IMR-90 (cell line): ENCODE measurements at regions not wholly inside any gene's neighbourhood (a gene's known extent, or its start where the extent isn't known, plus 50 kb on each side); places are given as distances from the start of the nearest gene placed in this dataset.
"Not testable (repeated sequence)": the region's sequence is repeated elsewhere in the genome, so short reads cannot be mapped to it uniquely, and the experiment has no call there.

Source experiments
- ATAC-seq: fragments of 200-7000 bp; cut with Tn5 transposase; 2 replicates; pipeline ENCODE4 v1.9.1; 2020; ENCODE audit warnings: low read depth, mild to moderate bottlenecking, moderate library complexity
- BruUV-seq: library from RNA; stranded (reverse); fragments of 400-500 nt; replicated peaks from 2 replicates; lab custom pipeline; 2021; lab: Mats Ljungman, UMichigan
- CTCF ChIA-PET: fragments of 300-600 bp; formaldehyde crosslinking; extraction: SDS; loops from one replicate; lab custom pipeline; 2021; ENCODE audit warnings: antibody characterized with exemption; lab: Yijun Ruan, JAX
- POLR2A ChIA-PET: fragments of 300-600 bp; sonication (Branson Sonifier 250); formaldehyde crosslinking; loops from one replicate; lab custom pipeline; 2022; ENCODE audit warnings: antibody characterized with exemption; ENCODE audit not compliant: unreplicated experiment; lab: Charles Lee
- DNase-seq: peaks from one replicate; pipeline ENCODE4 v3.0.0; 2013
- H2AFZ ChIP-seq: replicated peaks from 2 replicates; pipeline ENCODE3; 2013; ENCODE audit warnings: low read length, mild to moderate bottlenecking; ENCODE audit not compliant: poor library complexity
- H2AK5ac ChIP-seq: 2 replicates; pipeline ENCODE4 v1.6.1; 2013; ENCODE audit warnings: low read depth, low read length, inconsistent platforms
- H2AK9ac ChIP-seq: replicated peaks from 2 replicates; pipeline ENCODE3; 2013; ENCODE audit warnings: mild to moderate bottlenecking, low read depth, low read length, moderate library complexity; ENCODE audit not compliant: poor library complexity
- H2BK120ac ChIP-seq: 2 replicates; pipeline ENCODE4 v1.6.1; 2013; ENCODE audit warnings: low read depth, low read length, inconsistent platforms
- H2BK15ac ChIP-seq: 3 replicates; pipeline ENCODE4 v1.6.1; 2013; ENCODE audit warnings: low read depth, low read length, inconsistent platforms
- H2BK20ac ChIP-seq: 2 replicates; pipeline ENCODE4 v1.6.1; 2013; ENCODE audit warnings: low read depth, mild to moderate bottlenecking, inconsistent platforms, low read length, moderate library complexity
- H2BK5ac ChIP-seq: 2 replicates; pipeline ENCODE4 v1.6.1; 2013; ENCODE audit warnings: mild to moderate bottlenecking, low read depth, low read length, inconsistent platforms; ENCODE audit not compliant: poor library complexity, severe bottlenecking
- H3K14ac ChIP-seq: replicated peaks from 2 replicates; pipeline ENCODE4 v1.6.1; 2013; ENCODE audit warnings: low read depth, low read length, inconsistent platforms
- H3K18ac ChIP-seq: 2 replicates; pipeline ENCODE4 v1.6.1; 2013; ENCODE audit warnings: low read depth, low read length, control low read depth
- H3K23ac ChIP-seq: 2 replicates; pipeline ENCODE4 v1.6.1; 2013; ENCODE audit warnings: low read depth, low read length, inconsistent platforms
- H3K27ac ChIP-seq: 2 replicates; pipeline ENCODE4 v1.5.1; 2013; ENCODE audit warnings: mild to moderate bottlenecking, control low read depth, low read length; ENCODE audit not compliant: insufficient read depth
- H3K27me3 ChIP-seq: 2 replicates; pipeline ENCODE4 v1.6.1; 2013; ENCODE audit warnings: low read length; ENCODE audit not compliant: control insufficient read depth, insufficient read depth
- H3K36me3 ChIP-seq: 2 replicates; pipeline ENCODE4 v1.6.1; 2013; ENCODE audit warnings: low read length, mixed read lengths; ENCODE audit not compliant: control insufficient read depth, insufficient read depth
- H3K4ac ChIP-seq: 2 replicates; pipeline ENCODE4 v1.6.1; 2013; ENCODE audit warnings: low read depth, low read length, inconsistent platforms
- H3K4me1 ChIP-seq: 2 replicates; pipeline ENCODE4 v1.6.1; 2013; ENCODE audit warnings: low read length, mixed read lengths; ENCODE audit not compliant: control insufficient read depth, insufficient read depth
- H3K4me2 ChIP-seq: 2 replicates; pipeline ENCODE4 v1.6.1; 2013; ENCODE audit warnings: low read depth, mild to moderate bottlenecking, control low read depth, low read length, moderate library complexity
- H3K4me3 ChIP-seq: 2 replicates; pipeline ENCODE4 v1.5.1; 2013; ENCODE audit warnings: low read depth, mild to moderate bottlenecking, control low read depth, low read length, moderate library complexity; ENCODE audit not compliant: insufficient read depth
- H3K56ac ChIP-seq: 2 replicates; pipeline ENCODE4 v1.6.1; 2013; ENCODE audit warnings: low read length, inconsistent platforms; ENCODE audit not compliant: insufficient read depth; ENCODE audit errors: extremely low read depth
- H3K79me1 ChIP-seq, 2 experiments: 2 replicates each; pipeline ENCODE4 v1.6.1; 2013; ENCODE audit warnings: low read length in 2 of 2, inconsistent platforms in 1 of 2, low read depth in 1 of 2
- H3K9ac ChIP-seq: 2 replicates; pipeline ENCODE4 v1.6.1; 2013; ENCODE audit warnings: low read depth, low read length, control low read depth
- H3K9me1 ChIP-seq: 2 replicates; pipeline ENCODE4 v1.6.1; 2013; ENCODE audit warnings: low read length, inconsistent platforms; ENCODE audit not compliant: insufficient read depth
- H3K9me3 ChIP-seq: 2 replicates; pipeline ENCODE4 v1.6.1; 2013; ENCODE audit warnings: low read length; ENCODE audit not compliant: control insufficient read depth, insufficient read depth
- H4K20me1 ChIP-seq: 2 replicates; pipeline ENCODE4 v1.6.1; 2013; ENCODE audit warnings: low read length, inconsistent platforms; ENCODE audit not compliant: insufficient read depth
- H4K5ac ChIP-seq: 2 replicates; pipeline ENCODE4 v1.6.1; 2013; ENCODE audit warnings: mild to moderate bottlenecking, low read depth, low read length, control low read depth
- H4K8ac ChIP-seq, 2 experiments: 2 replicates each; pipeline ENCODE4 v1.6.1; 2013; ENCODE audit warnings: low read depth in 2 of 2, low read length in 2 of 2, control low read depth in 1 of 2, inconsistent platforms in 1 of 2
- H4K91ac ChIP-seq: 2 replicates; pipeline ENCODE4 v1.6.1; 2013; ENCODE audit warnings: low read depth, low read length, inconsistent platforms; ENCODE audit not compliant: insufficient read depth
- WGBS, 2 experiments: methylation state at CpG; one replicate each; pipeline versions ENCODE4 v1.1.5 to v1.1.7; 2013; ENCODE audit warnings: missing lambda C conversion rate in 2 of 2; ENCODE audit not compliant: insufficient read length in 1 of 2; ENCODE audit errors: extremely low coverage in 2 of 2; 5-methylcytosine and 5-hydroxymethylcytosine counted together
- dilution Hi-C: fragments of 300-500 bp; cut with HindIII; formaldehyde crosslinking; loops from one replicate; pipeline ENCODE4 v1.14.3; 2018; ENCODE audit warnings: low sequenced_read_pairs; ENCODE audit not compliant: unreplicated experiment
- in situ Hi-C: fragments of 300-500 bp; cut with MboI; formaldehyde crosslinking; loops from 3 replicates; pipeline ENCODE4 v1.14.3; 2019; ENCODE audit warnings: low sequenced_read_pairs, inconsistent platforms, mixed read lengths
- intact Hi-C: fragments of 100-400 bp; cut with micrococcal nuclease; formaldehyde crosslinking; loops from 2 replicates; pipeline ENCODE4 v1.10.0; 2022

GRCh38 chr17:14423156-14423555 is 122.3 kb downstream of the HS3ST3B1 start:
- CTCF ChIA-PET, H2AFZ ChIP-seq, H2BK120ac ChIP-seq, H2BK15ac ChIP-seq, H2AK9ac ChIP-seq, H4K91ac ChIP-seq, H3K79me1 ChIP-seq, H3K23ac ChIP-seq, H3K4me3 ChIP-seq, H3K27me3 ChIP-seq, ATAC-seq, H3K56ac ChIP-seq, H3K4me2 ChIP-seq, H3K4ac ChIP-seq, in situ Hi-C loops, H2BK20ac ChIP-seq, H3K14ac ChIP-seq, H3K9ac ChIP-seq, intact Hi-C loops, DNase-seq, H3K9me3 ChIP-seq, H4K20me1 ChIP-seq, H3K9me1 ChIP-seq, BruUV-seq, H3K36me3 ChIP-seq, H3K4me1 ChIP-seq, H4K5ac ChIP-seq, dilution Hi-C loops, H2BK5ac ChIP-seq, H2AK5ac ChIP-seq, H3K27ac ChIP-seq, H3K18ac ChIP-seq, POLR2A ChIA-PET, H4K8ac ChIP-seq: not testable (repeated sequence)
- WGBS, 2 experiments, result 83% methylated on average over 1 of the region's 8 CpGs; no CpG with 5 or more reads in 1 of the 2 experiments
